Inflammatory macrophage (primary cell): ENCODE measurements at regions not wholly inside any gene's neighbourhood (a gene's known extent, or its start where the extent isn't known, plus 50 kb on each side); places are given as distances from the start of the nearest gene placed in this dataset.

Experiments
- DNase-seq, 2 donors: peaks; one replicate each; pipeline ENCODE4 v3.0.0-alpha.2; 2020 to 2022

- no peak for DNase-seq
Measured at GRCh38 chr10:10110844-10111490, 906.7 kb upstream of the CELF2 start.

- no peak for DNase-seq
Measured at GRCh38 chr10:10118131-10118530, 899.5 kb upstream of the CELF2 start.

GRCh38 chr10:10120671-10121070 lies 897.0 kb upstream of the CELF2 start:
- DNase-seq: no peak

- peak; percentile 18 to 24 for DNase-seq
Measured at GRCh38 chr10:10125676-10126075, 892.0 kb upstream of the CELF2 start.

GRCh38 chr10:10126218-10126617 lies 891.5 kb upstream of the CELF2 start:
- DNase-seq: peak; percentile 48 to 73

GRCh38 chr10:10128387-10128786 lies 889.3 kb upstream of the CELF2 start:
- DNase-seq: peak; percentile 32 to 43

- no peak for DNase-seq
Measured at GRCh38 chr10:10130686-10131085, 887.0 kb upstream of the CELF2 start.

- peak in 1 of 2 donors; percentile 11 for DNase-seq
Measured at GRCh38 chr10:10132009-10132408, 885.7 kb upstream of the CELF2 start.

GRCh38 chr10:10133281-10133680 lies 884.4 kb upstream of the CELF2 start:
- no peak for DNase-seq

GRCh38 chr10:10138685-10139084 lies 879.0 kb upstream of the CELF2 start:
- DNase-seq: peak in 1 of 2 donors; percentile 6

- DNase-seq: no peak
Measured at GRCh38 chr10:10141782-10142382, 875.8 kb upstream of the CELF2 start.

GRCh38 chr10:10146604-10147003 lies 871.1 kb upstream of the CELF2 start:
- no peak for DNase-seq

GRCh38 chr10:10149899-10150298 lies 867.8 kb upstream of the CELF2 start:
- no peak for DNase-seq

GRCh38 chr10:10156917-10157600 lies 860.6 kb upstream of the CELF2 start:
- no peak for DNase-seq

- no peak for DNase-seq
Measured at GRCh38 chr10:10160821-10161312, 856.8 kb upstream of the CELF2 start.

- no peak for DNase-seq
Measured at GRCh38 chr10:10164848-10165247, 852.8 kb upstream of the CELF2 start.

GRCh38 chr10:10165415-10165814 lies 852.3 kb upstream of the CELF2 start:
- DNase-seq: no peak

- no peak for DNase-seq
Measured at GRCh38 chr10:10178476-10178875, 839.2 kb upstream of the CELF2 start.

- DNase-seq: no peak
Measured at GRCh38 chr10:10193848-10194247, 823.8 kb upstream of the CELF2 start.

- no peak for DNase-seq
Measured at GRCh38 chr10:10196701-10197100, 821.0 kb upstream of the CELF2 start.

- DNase-seq: no peak
Measured at GRCh38 chr10:10197423-10197822, 820.2 kb upstream of the CELF2 start.

GRCh38 chr10:10198363-10198762 lies 819.3 kb upstream of the CELF2 start:
- no peak for DNase-seq

- no peak for DNase-seq
Measured at GRCh38 chr10:10204415-10204814, 813.3 kb upstream of the CELF2 start.

GRCh38 chr10:10205906-10206305 lies 811.8 kb upstream of the CELF2 start:
- no peak for DNase-seq
